HCT116 (cell line): ENCODE measurements at regions not wholly inside any gene's neighbourhood (a gene's known extent, or its start where the extent isn't known, plus 50 kb on each side); places are given as distances from the start of the nearest gene placed in this dataset.

Experiments used
- ATAC-seq: fragments of 200-7000 bp; cut with Tn5 transposase; 2 replicates; pipeline ENCODE4 v1.9.1; 2020; ENCODE audit warnings: mild to moderate bottlenecking, moderate library complexity
- BruUV-seq: library from RNA; stranded (reverse); fragments of 400-500 nt; replicated peaks from 2 replicates; lab custom pipeline; 2021; lab: Mats Ljungman, UMichigan
- CTCF ChIA-PET: fragments of 300-600 bp; sonication (Branson Sonifier 250); formaldehyde crosslinking; loops from one replicate; lab custom pipeline; 2021; ENCODE audit warnings: antibody characterized with exemption; lab: Charles Lee
- POLR2A ChIA-PET: fragments of 300-600, 350-600 bp; sonication (Branson Sonifier 250); formaldehyde crosslinking; loops from one replicate; lab custom pipeline; 2021; ENCODE audit warnings: antibody characterized with exemption; lab: Charles Lee
- RAD21 ChIA-PET, 2 experiments: fragments of 300-600 bp; sonication (Branson Sonifier 250); formaldehyde crosslinking; loops; one replicate each; lab custom pipeline; 2023; ENCODE audit warnings: low total read pairs in 2 of 2; ENCODE audit not compliant: uncharacterized antibody in 2 of 2, unreplicated experiment in 2 of 2, low non-redundant PET in 1 of 2; lab: Charles Lee
- DNase-seq: peaks from one replicate; pipeline ENCODE4 v3.0.0-alpha.2; 2010; ENCODE audit warnings: low read depth, low spot score
- H2AFZ ChIP-seq: fragments of 200-600 bp; shearing (Covaris generic), sonication (generic); 2 replicates; pipeline ENCODE4 v1.6.1; 2017; ENCODE audit warnings: low read depth, mixed run types, mixed read lengths, antibody characterized with exemption, low read length; ENCODE audit not compliant: poor library complexity, severe bottlenecking
- H3K27ac ChIP-seq: 2 replicates; pipeline ENCODE4 v1.5.1; 2012; ENCODE audit warnings: low read depth, low read length
- H3K27me3 ChIP-seq: fragments of 200-600 bp; sonication (generic); 2 replicates; pipeline ENCODE4 v1.6.1; 2016; ENCODE audit warnings: mixed run types, low read length, mixed read lengths; ENCODE audit not compliant: insufficient read depth
- H3K36me3 ChIP-seq, 2 experiments: fragments of 200-500 bp in 1 of 2; fragments of 200-600 bp in 1 of 2; sonication (Bioruptor generic) in 1 of 2; sonication (generic) in 1 of 2; 2 replicates each; pipeline versions ENCODE4 v1.5.1 to v1.6.1; 2014 to 2016; ENCODE audit warnings: low read length in 2 of 2, inconsistent platforms in 1 of 2, mixed read lengths in 1 of 2, mixed run types in 1 of 2; ENCODE audit not compliant: insufficient read depth in 2 of 2, control insufficient read depth in 1 of 2
- H3K4me1 ChIP-seq, 2 experiments: fragments of 200-600 bp in 1 of 2; sonication (generic) in 1 of 2; 2 replicates each; pipeline versions ENCODE4 v1.5.1 to v1.6.1; 2012 to 2017; ENCODE audit warnings: low read length in 2 of 2, inconsistent platforms in 1 of 2, mild to moderate bottlenecking in 1 of 2, mixed read lengths in 1 of 2, mixed run types in 1 of 2, moderate library complexity in 1 of 2; ENCODE audit not compliant: insufficient read depth in 2 of 2, control insufficient read depth in 1 of 2
- H3K4me2 ChIP-seq: fragments of 200-600 bp; sonication (generic); 2 replicates; pipeline ENCODE4 v1.6.1; 2017; ENCODE audit warnings: mixed run types, low read length, mixed read lengths
- H3K4me3 ChIP-seq, 2 experiments: fragments of 200-600 bp in 1 of 2; sonication (generic) in 1 of 2; replicated peaks in 1 of 2; 2 replicates each; pipeline ENCODE4 v1.5.1; 2011 to 2016; ENCODE audit warnings: low read length in 2 of 2, control low read depth in 1 of 2, low read depth in 1 of 2, mild to moderate bottlenecking in 1 of 2, mixed read lengths in 1 of 2, mixed run types in 1 of 2
- H3K79me2 ChIP-seq: fragments of 200-600 bp; sonication (generic); 2 replicates; pipeline ENCODE4 v1.6.1; 2017; ENCODE audit warnings: mild to moderate bottlenecking, mixed run types, low read length, moderate library complexity, mixed read lengths; ENCODE audit not compliant: insufficient read depth
- H3K9ac ChIP-seq: fragments of 200-600 bp; sonication (generic); 2 replicates; pipeline ENCODE4 v1.6.1; 2016; ENCODE audit warnings: low read length, mixed read lengths
- H3K9me2 ChIP-seq: fragments of 200-600 bp; sonication (generic), shearing (Covaris generic); 2 replicates; pipeline ENCODE4 v1.6.1; 2017; ENCODE audit warnings: mixed run types, mild to moderate bottlenecking, moderate library complexity; ENCODE audit not compliant: insufficient read depth
- H3K9me3 ChIP-seq, 2 experiments: fragments of 200-500 bp in 1 of 2; fragments of 200-600 bp in 1 of 2; sonication (Bioruptor generic) in 1 of 2; sonication (generic) in 1 of 2; 2 replicates each; pipeline ENCODE4 v1.6.1; 2014 to 2017; ENCODE audit warnings: low read length in 2 of 2, mixed read lengths in 2 of 2, inconsistent platforms in 1 of 2, low read depth in 1 of 2, mild to moderate bottlenecking in 1 of 2, mixed run types in 1 of 2, moderate library complexity in 1 of 2; ENCODE audit not compliant: control insufficient read depth in 1 of 2, insufficient read depth in 1 of 2
- H4K20me1 ChIP-seq: fragments of 200-600 bp; sonication (generic), shearing (Covaris generic); 2 replicates; pipeline ENCODE4 v1.6.1; 2017; ENCODE audit warnings: mixed run types, mild to moderate bottlenecking, moderate library complexity; ENCODE audit not compliant: insufficient read depth
- CBX3 ChIP-seq: IDR thresholded peaks from 2 replicates; pipeline ENCODE4 v1.6.1; 2012; ENCODE audit warnings: low read depth
- CEBPB ChIP-seq: IDR thresholded peaks from 2 replicates; pipeline ENCODE4 v1.6.1; 2012; ENCODE audit warnings: low read depth
- CTCF ChIP-seq, 3 experiments: fragments of 200-600 bp in 1 of 3; sonication (generic) in 1 of 3; IDR thresholded peaks in 2 of 3; conservative IDR thresholded peaks in 1 of 3; 2 replicates each; pipeline ENCODE4 v1.5.1; 2012 to 2017; ENCODE audit warnings: low read depth in 2 of 3, low read length in 2 of 3, antibody characterized with exemption in 1 of 3, borderline replicate concordance in 1 of 3, control low read depth in 1 of 3, mild to moderate bottlenecking in 1 of 3, mixed read lengths in 1 of 3, mixed run types in 1 of 3, moderate library complexity in 1 of 3; ENCODE audit not compliant: insufficient read depth in 1 of 3
- EGR1 ChIP-seq: IDR thresholded peaks from 2 replicates; pipeline ENCODE4 v1.6.1; 2012; ENCODE audit warnings: low read depth
- ELF1 ChIP-seq: IDR thresholded peaks from 2 replicates; pipeline ENCODE4 v1.6.1; 2012; ENCODE audit warnings: low read depth, borderline replicate concordance
- EZH2phosphoT487 ChIP-seq: fragments of 200-600 bp; IDR thresholded peaks from 2 replicates; pipeline ENCODE4 v1.6.1; 2018; ENCODE audit warnings: antibody characterized with exemption, borderline replicate concordance
- JUND ChIP-seq: IDR thresholded peaks from 2 replicates; pipeline ENCODE4 v1.6.1; 2012
- MAX ChIP-seq: IDR thresholded peaks from 2 replicates; pipeline ENCODE4 v1.6.1; 2012
- POLR2A ChIP-seq: IDR thresholded peaks from 2 replicates; pipeline ENCODE4 v1.7.0; 2011; ENCODE audit warnings: borderline replicate concordance; ENCODE audit not compliant: insufficient read depth, insufficient read length; ENCODE audit errors: extremely low read depth
- POLR2AphosphoS5 ChIP-seq: IDR thresholded peaks from 2 replicates; pipeline ENCODE4 v1.6.1; 2011; ENCODE audit warnings: mild to moderate bottlenecking, low read depth, low read length, moderate library complexity
- REST ChIP-seq: IDR thresholded peaks from 2 replicates; pipeline ENCODE4 v1.6.1; 2012; ENCODE audit warnings: low read depth
- SIN3A ChIP-seq: IDR thresholded peaks from 2 replicates; pipeline ENCODE4 v1.6.1; 2012; ENCODE audit warnings: low read depth
- SP1 ChIP-seq: IDR thresholded peaks from 2 replicates; pipeline ENCODE4 v1.6.1; 2012; ENCODE audit warnings: low read depth
- intact Hi-C: fragments of 100-400 bp; cut with micrococcal nuclease; formaldehyde crosslinking; loops from 2 replicates; pipeline ENCODE4 v1.10.0; 2022

GRCh38 chr6:67735623-67736022 lies 899.5 kb upstream of the ADGRB3 start:
- no peak overlapping the region for H2AFZ ChIP-seq
- H3K9me3 ChIP-seq, result peaks cover 0 to 12% of the 10 kb centered on the region in 2 experiments; a peak in 2 of 4 replicates
- H3K4me2 ChIP-seq, result no peak overlapping the region
- no peaks in the 10 kb centered on the region for H3K27me3 ChIP-seq
- no peaks in the 10 kb centered on the region for H3K9me2 ChIP-seq
- no peaks in the 10 kb centered on the region for H3K4me1 ChIP-seq
- ATAC-seq (no peak), DNase-seq (no peak)
- ChIA-PET POLR2A (no interaction called here), RAD21 (no interaction called here), CTCF (no interaction called here)
- no TSS peak for BruUV-seq
- TF ChIP-seq POLR2A (no peak), ELF1 (no peak), REST (no peak), EZH2phosphoT487 (no peak), POLR2AphosphoS5 (no peak), JUND (no peak), EGR1 (no peak), CBX3 (no peak), CEBPB (no peak), SP1 (no peak), SIN3A (no peak), MAX (no peak), CTCF (IDR thresholded peaks at IDR 0.05 in 2 of 3, conservative IDR thresholded peaks at IDR 0.05 in 1 of 3; ENCODE audit: borderline replicate concordance in 1 of 3, insufficient read depth in 1 of 3, low read depth in 2 of 3, low read length in 2 of 3) (no peak)
- no peaks in the 10 kb centered on the region for H3K79me2 ChIP-seq
- no peak overlapping the region for H3K9ac ChIP-seq
- intact Hi-C loops, result no loop called here
- no peak overlapping the region for H3K27ac ChIP-seq
- no peaks in the 10 kb centered on the region for H3K36me3 ChIP-seq
- H4K20me1 ChIP-seq, result no peaks in the 10 kb centered on the region
- H3K4me3 ChIP-seq, result no peak overlapping the region
